Cardiac septum (tissue), 1 donor: ENCODE measurements at regions not wholly inside any gene's neighbourhood (a gene's known extent, or its start where the extent isn't known, plus 50 kb on each side); places are given as distances from the start of the nearest gene placed in this dataset.

ENCODE experiments used
- DNase-seq: peaks from one replicate; pipeline ENCODE4 v3.0.0-alpha.2; 2020; ENCODE audit warnings: low spot score
- intact Hi-C: fragments of 100-400 bp; cut with DNase I; formaldehyde crosslinking; loops from one replicate; pipeline ENCODE4 v1.14.0; 2022
- donor health status: DM: no; HTN: no; CAD: no.

GRCh38 chr13:112325142-112325808 lies 50.9 kb upstream of the SPACA7 start:
- intact Hi-C loops: no loop called here
- no peak for DNase-seq

- intact Hi-C loops: no loop called here
- no peak for DNase-seq
Measured at GRCh38 chr13:112325920-112326645, 50.1 kb upstream of the SPACA7 start.
